Spleen (tissue), 7 donors: ENCODE measurements at regions not wholly inside any gene's neighbourhood (a gene's known extent, or its start where the extent isn't known, plus 50 kb on each side); places are given as distances from the start of the nearest gene placed in this dataset.
"Not testable (repeated sequence)": the region's sequence is repeated elsewhere in the genome, so short reads cannot be mapped to it uniquely, and the experiment has no call there.

Experiments used
- CTCF ChIP-seq, 11 experiments: fragments of 200-600 bp in 7 of 11; fragments of 450-650 bp in 4 of 11; sonication (generic) in 4 of 11; IDR thresholded peaks in 8 of 11; conservative IDR thresholded peaks in 3 of 11; 1 replicate in 7 of 11; 2 replicates in 4 of 11; pipeline versions ENCODE4 v1.4.0 to v1.8.0; 2016 to 2021; ENCODE audit warnings: antibody characterized with exemption in 11 of 11, inconsistent platforms in 4 of 11, mild to moderate bottlenecking in 1 of 11
- POLR2A ChIP-seq, 3 donors: fragments of 450-650 bp; IDR thresholded peaks; one replicate each; pipeline ENCODE4 v1.5.1; 2017; ENCODE audit warnings: antibody characterized with exemption in 3 of 3, mild to moderate bottlenecking in 1 of 3
- POLR2AphosphoS5 ChIP-seq, 3 donors: sonication (generic); formaldehyde crosslinking; IDR thresholded peaks; one replicate each; pipeline ENCODE4 v1.5.1; 2017; ENCODE audit warnings: antibody characterized with exemption in 3 of 3
- donor health status: DM: no; HTN: no; CAD: no; lungs with moderate emphysema.
- donor health status: DM: no; HTN: no; CAD: no.
- donor health status: DM: no; HTN: no; CAD: no.

GRCh38 chr16:21367733-21368421 is 89.8 kb upstream of the CRYM start:
- not testable (repeated sequence) for TF ChIP-seq CTCF (IDR thresholded peaks at IDR 0.05 in 8 of 11, conservative IDR thresholded peaks at IDR 0.05 in 3 of 11); POLR2A (IDR thresholded peaks at IDR 0.05); POLR2AphosphoS5 (IDR thresholded peaks at IDR 0.05)
